Astrocyte of the cerebellum (primary cell): ENCODE measurements at regions not wholly inside any gene's neighbourhood (a gene's known extent, or its start where the extent isn't known, plus 50 kb on each side); places are given as distances from the start of the nearest gene placed in this dataset.

Source experiments
- DNase-seq: peaks from one replicate; pipeline ENCODE4 v3.0.0-alpha.2; 2011; ENCODE audit warnings: low read depth
- H3K4me3 ChIP-seq: 2 replicates; pipeline ENCODE4 v1.5.1; 2011; ENCODE audit warnings: mild to moderate bottlenecking, low read depth, low read length, moderate library complexity
- in situ Hi-C: cut with HindIII; loops from 2 replicates; pipeline ENCODE4 v1.10.0; 2017; ENCODE audit warnings: low sequenced_read_pairs
- TF ChIP-seq, protein P1 (sequence below): IDR thresholded peaks from 2 replicates; pipeline ENCODE4 v1.5.1; 2012; ENCODE audit warnings: low read length, low read depth, moderate library complexity, mild to moderate bottlenecking; ENCODE audit errors: missing control alignments

DNA sequence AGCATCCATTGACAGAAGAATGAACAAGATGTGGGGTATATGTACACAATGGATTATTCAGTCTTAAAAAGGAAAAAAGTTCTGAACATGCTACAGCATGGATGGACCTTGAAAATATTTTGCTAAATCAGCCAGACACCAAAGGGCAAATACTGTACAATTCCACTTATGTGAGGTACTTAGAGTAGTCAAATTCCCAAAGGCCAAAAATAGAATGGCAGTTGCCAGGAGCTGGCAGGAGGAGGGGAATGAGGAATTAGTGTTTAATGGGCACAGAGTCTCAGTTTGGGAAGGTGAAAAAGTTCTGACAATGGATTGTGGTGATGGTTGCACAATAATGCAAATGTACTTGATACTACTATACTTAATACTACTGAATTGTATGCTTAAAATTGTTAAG lies 193.2 kb downstream of the MBD2 start:
- in situ Hi-C loops = no loop called here
- no peak overlapping the region for H3K4me3 ChIP-seq
- TF ChIP-seq, protein P1, sequence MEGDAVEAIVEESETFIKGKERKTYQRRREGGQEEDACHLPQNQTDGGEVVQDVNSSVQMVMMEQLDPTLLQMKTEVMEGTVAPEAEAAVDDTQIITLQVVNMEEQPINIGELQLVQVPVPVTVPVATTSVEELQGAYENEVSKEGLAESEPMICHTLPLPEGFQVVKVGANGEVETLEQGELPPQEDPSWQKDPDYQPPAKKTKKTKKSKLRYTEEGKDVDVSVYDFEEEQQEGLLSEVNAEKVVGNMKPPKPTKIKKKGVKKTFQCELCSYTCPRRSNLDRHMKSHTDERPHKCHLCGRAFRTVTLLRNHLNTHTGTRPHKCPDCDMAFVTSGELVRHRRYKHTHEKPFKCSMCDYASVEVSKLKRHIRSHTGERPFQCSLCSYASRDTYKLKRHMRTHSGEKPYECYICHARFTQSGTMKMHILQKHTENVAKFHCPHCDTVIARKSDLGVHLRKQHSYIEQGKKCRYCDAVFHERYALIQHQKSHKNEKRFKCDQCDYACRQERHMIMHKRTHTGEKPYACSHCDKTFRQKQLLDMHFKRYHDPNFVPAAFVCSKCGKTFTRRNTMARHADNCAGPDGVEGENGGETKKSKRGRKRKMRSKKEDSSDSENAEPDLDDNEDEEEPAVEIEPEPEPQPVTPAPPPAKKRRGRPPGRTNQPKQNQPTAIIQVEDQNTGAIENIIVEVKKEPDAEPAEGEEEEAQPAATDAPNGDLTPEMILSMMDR = no peak
- DNase-seq = no peak

DNA sequence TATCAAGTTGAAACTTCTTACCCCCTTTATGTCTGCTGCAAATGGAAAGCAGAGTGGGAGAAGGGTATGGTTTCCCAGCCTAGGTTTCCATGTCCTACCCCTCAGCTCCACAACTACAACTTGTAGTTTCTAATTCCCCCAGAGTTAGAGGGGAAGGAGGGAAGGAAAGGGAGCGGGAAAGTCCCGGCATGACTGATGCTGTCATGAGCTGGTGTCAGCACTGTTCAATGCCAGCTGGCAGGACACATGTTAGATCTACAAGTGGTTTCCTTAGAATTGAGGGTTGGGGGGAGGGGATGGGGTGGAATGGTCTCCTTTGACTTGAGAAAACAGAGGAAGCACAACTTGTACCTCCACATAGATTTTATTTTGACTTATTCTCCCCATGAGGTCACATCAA lies 194.0 kb downstream of the MBD2 start:
- TF ChIP-seq, protein P1 = no peak
- in situ Hi-C loops = no loop called here
- no peak overlapping the region for H3K4me3 ChIP-seq
- no peak for DNase-seq

DNA sequence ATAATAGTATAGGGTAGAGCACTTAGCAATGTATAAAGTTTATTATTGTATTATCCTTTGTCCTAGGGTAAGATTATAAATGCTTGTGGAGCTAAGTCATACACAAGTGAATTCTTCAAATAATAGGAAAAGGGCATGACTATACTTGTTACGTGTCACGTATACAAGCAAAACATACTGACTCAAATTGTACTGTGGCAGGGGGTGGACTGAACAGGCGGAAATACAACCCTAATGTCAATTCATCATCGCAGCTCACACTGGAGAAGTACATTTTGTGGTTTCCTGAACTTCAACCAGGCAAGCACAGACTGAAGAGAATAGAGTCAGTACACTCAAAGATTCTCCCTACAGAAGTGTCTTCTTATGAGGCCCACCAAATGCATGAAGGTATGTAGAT lies 201.0 kb downstream of the MBD2 start:
- peak; percentile 46 for DNase-seq
- in situ Hi-C loops = no loop called here
- TF ChIP-seq, protein P1 = no peak
- H3K4me3 ChIP-seq = no peak overlapping the region

DNA sequence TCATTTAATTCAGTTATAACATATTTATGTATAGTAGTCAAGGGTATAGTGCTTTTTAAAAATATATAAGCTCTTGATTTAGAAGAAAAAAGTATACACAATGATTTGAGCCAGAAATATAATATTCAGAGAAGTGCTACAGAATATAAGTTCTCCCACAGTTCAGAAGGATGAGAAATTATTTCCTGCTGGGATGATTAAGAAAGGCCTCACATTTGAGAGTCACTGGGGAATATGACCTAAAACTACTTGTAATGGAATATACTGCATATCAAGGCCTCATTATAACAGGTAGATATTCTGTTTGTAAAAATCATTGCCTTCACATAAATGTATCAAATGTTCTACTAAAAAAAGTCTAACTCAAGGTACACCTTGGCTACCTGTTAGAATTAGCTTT lies 203.5 kb downstream of the MBD2 start:
- in situ Hi-C loops = no loop called here
- TF ChIP-seq, protein P1 = no peak
- H3K4me3 ChIP-seq = no peak overlapping the region
- DNase-seq = no peak

DNA sequence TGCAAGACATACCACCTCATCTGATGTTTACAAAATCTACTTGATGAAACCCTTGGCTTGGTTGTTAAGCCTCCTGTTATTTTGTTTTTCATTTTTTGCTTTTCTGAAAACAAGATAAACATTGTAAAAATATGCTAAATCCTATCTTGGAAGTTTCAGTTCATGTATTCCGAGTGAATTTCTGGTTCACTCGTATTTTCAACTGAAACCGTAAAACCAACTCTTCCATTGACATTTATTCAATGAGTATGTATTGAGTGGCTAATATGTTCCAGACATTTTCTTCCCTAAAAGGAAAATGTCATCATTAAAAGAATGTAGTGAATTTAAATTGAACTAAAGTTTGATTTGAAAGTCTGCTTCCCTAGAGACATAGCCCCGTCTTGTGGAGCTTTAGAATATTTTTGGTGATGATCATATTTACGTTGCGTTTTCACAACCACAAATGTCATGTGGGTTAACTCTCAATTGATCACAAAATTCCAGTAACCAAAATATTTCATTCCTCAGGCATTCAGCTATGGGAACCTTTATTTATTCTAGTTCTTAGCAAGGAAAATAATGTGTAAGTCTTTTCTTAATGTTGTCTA lies 204.2 kb downstream of the MBD2 start:
- in situ Hi-C loops = no loop called here
- TF ChIP-seq, protein P1 = no peak
- no peak overlapping the region for H3K4me3 ChIP-seq
- DNase-seq = no peak

DNA sequence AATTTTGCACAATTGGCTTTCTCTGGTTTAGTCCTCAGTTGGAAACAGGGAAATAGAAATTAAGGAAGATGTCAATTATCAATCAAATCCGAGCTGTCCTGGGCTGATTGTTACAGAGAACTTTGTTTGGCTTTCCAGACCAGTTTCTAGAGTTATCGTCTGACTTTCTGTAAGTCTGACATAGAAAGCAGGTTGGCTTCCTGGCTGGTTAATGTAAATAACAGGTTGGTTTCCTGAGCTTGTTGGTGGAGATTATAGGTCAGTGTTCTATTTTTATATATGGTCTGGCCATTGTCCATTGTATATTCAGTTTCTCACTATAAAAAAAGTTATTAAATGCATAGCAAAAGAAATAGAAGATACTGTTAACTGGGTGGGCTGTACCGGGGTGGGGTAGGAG lies 204.8 kb downstream of the MBD2 start:
- DNase-seq = no peak
- no peak overlapping the region for H3K4me3 ChIP-seq
- in situ Hi-C loops = no loop called here

More for the DNA sequence above, 204.8 kb downstream of the MBD2 start:
- TF ChIP-seq, protein P1 = no peak
